ENCODE measurements at regions not wholly inside any gene's neighbourhood (a gene's known extent, or its start where the extent isn't known, plus 50 kb on each side); places are given as distances from the start of the nearest gene placed in this dataset.
A peak's percentile ranks its signal among the peaks of the same experiment; 100 is the strongest.

DNA sequence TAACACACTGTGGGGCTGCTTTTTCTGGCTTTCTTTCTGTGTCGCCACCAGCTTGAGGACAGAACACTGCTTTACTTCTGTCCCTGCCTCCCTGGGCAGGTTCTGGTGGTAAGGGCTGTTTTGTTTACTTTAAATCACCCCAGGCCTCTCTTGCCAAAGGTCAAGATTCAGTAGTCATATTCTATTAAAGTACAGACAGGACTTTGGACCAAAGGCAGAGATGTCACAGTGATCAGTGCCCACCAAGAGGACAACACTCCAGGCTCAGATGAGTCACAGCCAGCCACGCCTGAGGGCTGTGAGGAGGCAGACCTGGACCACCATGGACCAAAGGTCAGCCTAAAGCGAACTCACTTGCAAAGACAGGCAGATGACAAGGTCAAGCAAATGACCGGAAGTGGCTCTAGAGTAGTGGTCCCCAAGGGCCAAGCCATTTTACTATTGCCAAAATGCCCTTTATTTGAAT is 200.0 kb downstream of the RHOU start (continued):
- TF ChIP-seq MAFF (IDR thresholded peaks at IDR 0.05; ENCODE audit: low read depth, low read length) (no peak), FOXA1 (IDR thresholded peaks at IDR 0.05) (no peak), FOXA1 (CRISPR knock-in tag; IDR thresholded peaks at IDR 0.05) (peak; percentile 33; the same call in 1 of the 2 replicates), EHMT2 (IDR thresholded peaks at IDR 0.05; ENCODE audit: borderline replicate concordance, low read depth, low read length) (0 out of 2 replicates have a peak, but pooled peaks have one; percentile 58), ZNF337 (CRISPR knock-in tag; IDR thresholded peaks at IDR 0.05; ENCODE audit: borderline replicate concordance, low read depth) (no peak), ZNF501 (CRISPR knock-in tag; IDR thresholded peaks at IDR 0.05) (peak; percentile 74; the same call in 1 of the 2 replicates), NR2F2 (IDR thresholded peaks at IDR 0.05; ENCODE audit: borderline replicate concordance, low read depth) (peak; percentile 79), TBL1XR1 (IDR thresholded peaks at IDR 0.05; ENCODE audit: borderline replicate concordance, low read length, partially characterized antibody) (peak; percentile 74), ZKSCAN1 (IDR thresholded peaks at IDR 0.05; ENCODE audit: low read length) (peak; percentile 32; the same call in 1 of the 2 replicates), ZSCAN22 (CRISPR knock-in tag; IDR thresholded peaks at IDR 0.05) (no peak), ZNF121 (CRISPR knock-in tag; IDR thresholded peaks at IDR 0.05) (no peak), SIN3B (IDR thresholded peaks at IDR 0.05; ENCODE audit: low read length) (no peak), HMG20A (CRISPR knock-in tag; IDR thresholded peaks at IDR 0.05; ENCODE audit: borderline replicate concordance) (peak; percentile 94; the same call in 1 of the 2 replicates), CREB1 (IDR thresholded peaks at IDR 0.05) (peak; percentile 45), CREB1 (CRISPR knock-in tag; IDR thresholded peaks at IDR 0.05) (peak; percentile 45; the same call in 1 of the 2 replicates), NR1H2 (CRISPR knock-in tag; IDR thresholded peaks at IDR 0.05; ENCODE audit: borderline replicate concordance, low read depth) (no peak), ZNF263 (CRISPR knock-in tag; IDR thresholded peaks at IDR 0.05) (peak; percentile 54), MEF2D (CRISPR knock-in tag; IDR thresholded peaks at IDR 0.05) (peak; percentile 94), CBFB (CRISPR knock-in tag; IDR thresholded peaks at IDR 0.05) (no peak), ZNF292 (CRISPR knock-in tag; IDR thresholded peaks at IDR 0.05; ENCODE audit: borderline replicate concordance, low read depth) (peak; percentile 67; the same call in 1 of the 2 replicates), ZNF143 (CRISPR knock-in tag; IDR thresholded peaks at IDR 0.05) (no peak), ZNF678 (CRISPR knock-in tag; IDR thresholded peaks at IDR 0.05) (no peak), ZNF552 (CRISPR knock-in tag; IDR thresholded peaks at IDR 0.05; ENCODE audit: borderline replicate concordance) (no peak)
- TF ChIP-seq, protein P1, sequence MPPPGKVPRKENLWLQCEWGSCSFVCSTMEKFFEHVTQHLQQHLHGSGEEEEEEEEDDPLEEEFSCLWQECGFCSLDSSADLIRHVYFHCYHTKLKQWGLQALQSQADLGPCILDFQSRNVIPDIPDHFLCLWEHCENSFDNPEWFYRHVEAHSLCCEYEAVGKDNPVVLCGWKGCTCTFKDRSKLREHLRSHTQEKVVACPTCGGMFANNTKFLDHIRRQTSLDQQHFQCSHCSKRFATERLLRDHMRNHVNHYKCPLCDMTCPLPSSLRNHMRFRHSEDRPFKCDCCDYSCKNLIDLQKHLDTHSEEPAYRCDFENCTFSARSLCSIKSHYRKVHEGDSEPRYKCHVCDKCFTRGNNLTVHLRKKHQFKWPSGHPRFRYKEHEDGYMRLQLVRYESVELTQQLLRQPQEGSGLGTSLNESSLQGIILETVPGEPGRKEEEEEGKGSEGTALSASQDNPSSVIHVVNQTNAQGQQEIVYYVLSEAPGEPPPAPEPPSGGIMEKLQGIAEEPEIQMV (CRISPR knock-in tag; IDR thresholded peaks at IDR 0.05; ENCODE audit: low read depth) = no peak
- TF ChIP-seq, protein P2, sequence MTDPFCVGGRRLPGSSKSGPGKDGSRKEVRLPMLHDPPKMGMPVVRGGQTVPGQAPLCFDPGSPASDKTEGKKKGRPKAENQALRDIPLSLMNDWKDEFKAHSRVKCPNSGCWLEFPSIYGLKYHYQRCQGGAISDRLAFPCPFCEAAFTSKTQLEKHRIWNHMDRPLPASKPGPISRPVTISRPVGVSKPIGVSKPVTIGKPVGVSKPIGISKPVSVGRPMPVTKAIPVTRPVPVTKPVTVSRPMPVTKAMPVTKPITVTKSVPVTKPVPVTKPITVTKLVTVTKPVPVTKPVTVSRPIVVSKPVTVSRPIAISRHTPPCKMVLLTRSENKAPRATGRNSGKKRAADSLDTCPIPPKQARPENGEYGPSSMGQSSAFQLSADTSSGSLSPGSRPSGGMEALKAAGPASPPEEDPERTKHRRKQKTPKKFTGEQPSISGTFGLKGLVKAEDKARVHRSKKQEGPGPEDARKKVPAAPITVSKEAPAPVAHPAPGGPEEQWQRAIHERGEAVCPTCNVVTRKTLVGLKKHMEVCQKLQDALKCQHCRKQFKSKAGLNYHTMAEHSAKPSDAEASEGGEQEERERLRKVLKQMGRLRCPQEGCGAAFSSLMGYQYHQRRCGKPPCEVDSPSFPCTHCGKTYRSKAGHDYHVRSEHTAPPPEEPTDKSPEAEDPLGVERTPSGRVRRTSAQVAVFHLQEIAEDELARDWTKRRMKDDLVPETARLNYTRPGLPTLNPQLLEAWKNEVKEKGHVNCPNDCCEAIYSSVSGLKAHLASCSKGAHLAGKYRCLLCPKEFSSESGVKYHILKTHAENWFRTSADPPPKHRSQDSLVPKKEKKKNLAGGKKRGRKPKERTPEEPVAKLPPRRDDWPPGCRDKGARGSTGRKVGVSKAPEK (CRISPR knock-in tag; IDR thresholded peaks at IDR 0.05; ENCODE audit: borderline replicate concordance) = peak; percentile 54; the same call in 1 of the 2 replicates
- TF ChIP-seq, protein P3, sequence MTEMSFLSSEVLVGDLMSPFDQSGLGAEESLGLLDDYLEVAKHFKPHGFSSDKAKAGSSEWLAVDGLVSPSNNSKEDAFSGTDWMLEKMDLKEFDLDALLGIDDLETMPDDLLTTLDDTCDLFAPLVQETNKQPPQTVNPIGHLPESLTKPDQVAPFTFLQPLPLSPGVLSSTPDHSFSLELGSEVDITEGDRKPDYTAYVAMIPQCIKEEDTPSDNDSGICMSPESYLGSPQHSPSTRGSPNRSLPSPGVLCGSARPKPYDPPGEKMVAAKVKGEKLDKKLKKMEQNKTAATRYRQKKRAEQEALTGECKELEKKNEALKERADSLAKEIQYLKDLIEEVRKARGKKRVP (CRISPR knock-in tag; IDR thresholded peaks at IDR 0.05) = peak in 1 of 2 experiments; percentile 37; a peak in 1 of 4 replicates

Measured in HepG2 (cell line).